ENCODE measurements at regions not wholly inside any gene's neighbourhood (a gene's known extent, or its start where the extent isn't known, plus 50 kb on each side); places are given as distances from the start of the nearest gene placed in this dataset.

- Mint-ChIP-seq H3K27me3 (ENCODE audit: insufficient read depth, low read depth, poor library complexity) (peaks cover 3% of the 10 kb centered on the region), H3K4me1 (peaks cover 39% of the 10 kb centered on the region), H3K27ac (peak overlapping the region; percentile 61; the same call in 1 of the 2 replicates), H3K9me3 (no peaks in the 10 kb centered on the region), H3K36me3 (ENCODE audit: low read depth) (0 out of 3 replicates have a peak, but pooled peaks cover 4% of the 10 kb centered on the region), H3K4me3 (no peak overlapping the region)
- Histone ChIP-seq H3K27me3 (ENCODE audit: insufficient read depth) (no peaks in the 10 kb centered on the region), H3K4me2 (peak overlapping the region; percentile 14), H3K4me3 (no peak overlapping the region), H3K9me2 (ENCODE audit: insufficient read depth) (no peaks in the 10 kb centered on the region), H3K4me1 (ENCODE audit: insufficient read depth) (peaks cover 72% of the 10 kb centered on the region), H3F3A (replicated peaks; ENCODE audit: low read depth) (no peaks in the 10 kb centered on the region), H3K79me2 (replicated peaks; ENCODE audit: insufficient read depth) (peaks cover 97% of the 10 kb centered on the region), H3K27ac (ENCODE audit: low read depth) (peak overlapping the region; percentile 20; the same call in 1 of the 2 replicates), H4K20me1 (replicated peaks; ENCODE audit: insufficient read depth) (peaks cover 23% of the 10 kb centered on the region; the same call in 1 of the 2 replicates), H2AFZ (no peak overlapping the region), H3K36me3 (ENCODE audit: insufficient read depth) (no peaks in the 10 kb centered on the region)
- ATAC-seq = no peak
- DNase-seq (ENCODE audit: low spot score) = no peak
- no peak for TF ChIP-seq REST (IDR thresholded peaks at IDR 0.05; ENCODE audit: unreplicated experiment)
- TF ChIP-seq NANOG (IDR thresholded peaks at IDR 0.05; ENCODE audit: borderline replicate concordance) = no peak
- TF ChIP-seq EZH2phosphoT487 (IDR thresholded peaks at IDR 0.05; ENCODE audit: unreplicated experiment) = no peak
- TF ChIP-seq JUNB (IDR thresholded peaks at IDR 0.05; ENCODE audit: unreplicated experiment) = no peak
- TF ChIP-seq STAT1 (IDR thresholded peaks at IDR 0.05; ENCODE audit: unreplicated experiment) = no peak
- no peak for TF ChIP-seq ZNF114 (CRISPR knock-in tag; IDR thresholded peaks at IDR 0.05)
- no peak for TF ChIP-seq POLR2AphosphoS5 (IDR thresholded peaks at IDR 0.05; ENCODE audit: low read depth)
- no peak for TF ChIP-seq ZNF462 (CRISPR knock-in tag; IDR thresholded peaks at IDR 0.05)
- TF ChIP-seq CTCF (conservative IDR thresholded peaks at IDR 0.05; ENCODE audit: low read depth in 2 of 2) = no peak
- TF ChIP-seq CREB1 (CRISPR knock-in tag; IDR thresholded peaks at IDR 0.05; ENCODE audit: low read depth) = no peak
- TF ChIP-seq ETS1 (IDR thresholded peaks at IDR 0.05) = no peak
- no peak for TF ChIP-seq ZNF331 (CRISPR knock-in tag; IDR thresholded peaks at IDR 0.05; ENCODE audit: low read depth)
- TF ChIP-seq EZH2 (IDR thresholded peaks at IDR 0.05; ENCODE audit: low read depth, unreplicated experiment) = no peak
These were observed 2166.7 kb upstream of the PIK3C3 start for GRCh38 chr18:39788383-39788782.

Measured in GM23338 (cell line).